Fibroblast of the aortic adventitia (primary cell): ENCODE measurements at regions not wholly inside any gene's neighbourhood (a gene's known extent, or its start where the extent isn't known, plus 50 kb on each side); places are given as distances from the start of the nearest gene placed in this dataset.

Experiments used
- DNase-seq: peaks from one replicate; pipeline ENCODE4 v3.0.0-alpha.2; 2010; ENCODE audit warnings: low read depth
- H3K4me3 ChIP-seq: 2 replicates; pipeline ENCODE4 v1.5.1; 2011; ENCODE audit warnings: low read depth, mild to moderate bottlenecking, control low read depth, low read length, moderate library complexity
- TF ChIP-seq, protein P1 (sequence below): IDR thresholded peaks from 2 replicates; pipeline ENCODE4 v1.5.1; 2011; ENCODE audit warnings: mild to moderate bottlenecking, low read length, control low read depth, inconsistent platforms; ENCODE audit not compliant: insufficient read depth

GRCh38 chr5:104213216-104213615 is 650.6 kb upstream of the NUDT12 start:
- H3K4me3 ChIP-seq: no peak overlapping the region
- TF ChIP-seq, protein P1, sequence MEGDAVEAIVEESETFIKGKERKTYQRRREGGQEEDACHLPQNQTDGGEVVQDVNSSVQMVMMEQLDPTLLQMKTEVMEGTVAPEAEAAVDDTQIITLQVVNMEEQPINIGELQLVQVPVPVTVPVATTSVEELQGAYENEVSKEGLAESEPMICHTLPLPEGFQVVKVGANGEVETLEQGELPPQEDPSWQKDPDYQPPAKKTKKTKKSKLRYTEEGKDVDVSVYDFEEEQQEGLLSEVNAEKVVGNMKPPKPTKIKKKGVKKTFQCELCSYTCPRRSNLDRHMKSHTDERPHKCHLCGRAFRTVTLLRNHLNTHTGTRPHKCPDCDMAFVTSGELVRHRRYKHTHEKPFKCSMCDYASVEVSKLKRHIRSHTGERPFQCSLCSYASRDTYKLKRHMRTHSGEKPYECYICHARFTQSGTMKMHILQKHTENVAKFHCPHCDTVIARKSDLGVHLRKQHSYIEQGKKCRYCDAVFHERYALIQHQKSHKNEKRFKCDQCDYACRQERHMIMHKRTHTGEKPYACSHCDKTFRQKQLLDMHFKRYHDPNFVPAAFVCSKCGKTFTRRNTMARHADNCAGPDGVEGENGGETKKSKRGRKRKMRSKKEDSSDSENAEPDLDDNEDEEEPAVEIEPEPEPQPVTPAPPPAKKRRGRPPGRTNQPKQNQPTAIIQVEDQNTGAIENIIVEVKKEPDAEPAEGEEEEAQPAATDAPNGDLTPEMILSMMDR: no peak
- DNase-seq: no peak

DNA sequence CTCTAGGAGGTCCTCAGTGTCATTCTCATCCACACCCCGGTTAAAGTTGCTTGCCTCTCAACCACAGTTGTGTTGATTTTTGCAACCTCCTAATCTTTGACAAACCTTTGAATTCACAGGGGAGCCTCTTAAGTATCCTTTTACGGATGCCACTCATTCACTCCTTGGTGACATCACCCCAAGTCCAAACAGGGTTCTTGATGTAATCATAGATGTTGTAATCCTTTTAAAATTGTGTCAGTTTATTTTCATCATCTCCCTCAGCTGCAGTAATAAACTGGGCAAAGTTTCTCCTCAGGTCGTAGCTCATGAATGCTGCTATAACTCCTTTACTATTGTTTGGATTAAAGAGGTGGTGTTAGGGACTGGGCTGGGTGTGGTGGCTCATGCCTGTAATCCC is 637.2 kb upstream of the NUDT12 start:
- TF ChIP-seq, protein P1: no peak
- no peak for DNase-seq
- no peak overlapping the region for H3K4me3 ChIP-seq

GRCh38 chr5:104198156-104198555 is 635.6 kb upstream of the NUDT12 start:
- no peak for DNase-seq
- TF ChIP-seq, protein P1: no peak
- H3K4me3 ChIP-seq: no peak overlapping the region

DNA sequence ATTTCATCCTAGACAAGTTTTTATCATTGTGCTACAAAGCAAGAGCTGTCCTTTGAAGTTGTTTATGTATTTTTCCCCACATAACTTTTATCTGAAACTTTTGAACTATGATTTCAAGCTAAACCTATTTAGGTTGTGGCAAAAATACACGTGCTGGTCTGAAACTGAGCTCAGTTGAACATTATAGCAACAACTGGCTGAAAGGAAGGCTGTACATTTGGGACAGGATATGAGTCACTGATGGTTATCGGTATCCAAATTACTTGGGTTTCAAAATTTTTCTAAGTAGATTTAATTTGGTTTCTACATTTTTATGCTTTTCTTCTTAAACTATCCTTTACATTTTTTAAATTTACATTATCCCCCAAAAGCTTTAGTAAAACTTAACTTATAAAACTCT is 627.3 kb upstream of the NUDT12 start:
- H3K4me3 ChIP-seq: no peak overlapping the region
- DNase-seq: peak; percentile 60
- TF ChIP-seq, protein P1: no peak

GRCh38 chr5:104189031-104189430 is 626.4 kb upstream of the NUDT12 start:
- DNase-seq: peak; percentile 78
- TF ChIP-seq, protein P1: no peak
- H3K4me3 ChIP-seq: no peak overlapping the region

DNA sequence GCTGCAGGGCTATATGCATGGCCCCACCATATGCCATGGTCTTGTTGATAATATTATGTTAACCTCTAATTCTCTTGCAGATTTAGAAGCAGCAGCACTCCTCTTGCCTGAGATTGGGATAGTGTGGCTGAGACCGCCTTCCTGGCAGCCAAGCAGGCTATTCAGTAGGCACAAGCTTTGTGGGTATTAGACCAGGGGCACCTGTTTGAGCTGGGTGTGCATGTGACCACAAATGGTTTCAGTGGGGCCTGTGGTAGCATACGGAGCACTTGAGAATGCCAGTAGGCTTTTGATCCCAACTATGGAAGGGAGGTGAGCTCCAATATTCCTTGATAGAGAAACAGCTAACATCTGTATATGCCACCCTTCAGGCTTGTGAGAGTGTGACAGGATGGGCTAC is 625.1 kb upstream of the NUDT12 start:
- DNase-seq: no peak
- H3K4me3 ChIP-seq: no peak overlapping the region
- TF ChIP-seq, protein P1: no peak

DNA sequence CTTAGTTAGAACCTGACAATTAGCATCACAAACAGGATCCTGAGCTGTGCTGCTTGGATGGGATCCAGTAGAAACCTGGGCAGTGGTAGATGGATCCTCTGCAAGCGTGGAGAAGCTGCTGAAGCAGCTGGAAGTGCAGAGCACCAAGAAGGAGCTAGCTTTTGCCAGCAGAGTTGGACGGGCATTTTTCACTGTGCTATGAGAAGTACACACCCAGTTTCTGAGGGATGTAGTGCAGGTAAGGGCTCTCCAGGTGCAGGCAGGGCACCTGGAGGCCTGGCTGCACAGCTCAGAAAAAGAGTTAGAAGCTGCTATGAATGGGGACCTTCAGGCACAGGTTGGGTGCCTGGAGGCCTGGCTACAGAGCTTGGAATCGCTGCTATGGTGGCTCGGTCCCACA is 623.9 kb upstream of the NUDT12 start:
- no peak overlapping the region for H3K4me3 ChIP-seq
- TF ChIP-seq, protein P1: no peak
- no peak for DNase-seq
